ACC112 (cell line): ENCODE measurements at regions not wholly inside any gene's neighbourhood (a gene's known extent, or its start where the extent isn't known, plus 50 kb on each side); places are given as distances from the start of the nearest gene placed in this dataset.
"Not testable (repeated sequence)": the region's sequence is repeated elsewhere in the genome, so short reads cannot be mapped to it uniquely, and the experiment has no call there.

Experiments used
- H2AFZ ChIP-seq: fragments of 200-600 bp; sonication (generic); one replicate; pipeline ENCODE4 v1.6.0; 2017; ENCODE audit warnings: antibody characterized with exemption, low read length; ENCODE audit not compliant: unreplicated experiment
- H3K27ac ChIP-seq: fragments of 200-600 bp; sonication (generic); 2 replicates; pipeline ENCODE4 v1.5.1; 2014; ENCODE audit warnings: low read depth, mild to moderate bottlenecking, antibody characterized with exemption, low read length, moderate library complexity
- H3K27me3 ChIP-seq: fragments of 200-600 bp; sonication (generic); 2 replicates; pipeline ENCODE4 v1.6.1; 2014; ENCODE audit warnings: mild to moderate bottlenecking, antibody characterized with exemption, low read length, moderate library complexity, mixed read lengths; ENCODE audit not compliant: insufficient read depth
- H3K36me3 ChIP-seq: fragments of 200-600 bp; sonication (generic); 2 replicates; pipeline ENCODE4 v1.6.1; 2016; ENCODE audit warnings: mild to moderate bottlenecking, antibody characterized with exemption, low read length, moderate library complexity, mixed read lengths; ENCODE audit not compliant: insufficient read depth
- H3K4me1 ChIP-seq: fragments of 200-600 bp; sonication (generic); one replicate; pipeline ENCODE4 v1.6.1; 2016; ENCODE audit warnings: low read length, mixed read lengths; ENCODE audit not compliant: insufficient read depth, unreplicated experiment, control insufficient read depth
- H3K4me3 ChIP-seq: fragments of 200-600 bp; sonication (generic); 2 replicates; pipeline ENCODE4 v1.5.1; 2014; ENCODE audit warnings: mild to moderate bottlenecking, low read depth, low read length
- H3K79me2 ChIP-seq: fragments of 200-600 bp; sonication (generic); one replicate; pipeline ENCODE4 v1.6.0; 2016; ENCODE audit warnings: low read length; ENCODE audit not compliant: control insufficient read depth, unreplicated experiment, insufficient read depth

GRCh38 chr6:141460245-141460644 lies 672.5 kb upstream of the GJE1 start:
- not testable (repeated sequence) for H3K36me3 ChIP-seq, H3K27me3 ChIP-seq, H2AFZ ChIP-seq, H3K4me3 ChIP-seq, H3K27ac ChIP-seq, H3K79me2 ChIP-seq
- H3K4me1 ChIP-seq, result peaks cover 21% of the 10 kb centered on the region

- H3K4me1 ChIP-seq, H3K79me2 ChIP-seq, H3K4me3 ChIP-seq, H2AFZ ChIP-seq, H3K36me3 ChIP-seq, H3K27me3 ChIP-seq, H3K27ac ChIP-seq: not testable (repeated sequence)
These were observed 674.7 kb upstream of the GJE1 start for GRCh38 chr6:141457984-141458383.

GRCh38 chr6:141452354-141452686 lies 680.4 kb upstream of the GJE1 start:
- Histone ChIP-seq H3K27me3 (no peaks in the 10 kb centered on the region), H3K4me3 (0 out of 2 replicates have a peak overlapping the region, but pooled peaks have one; percentile 7), H2AFZ (peak overlapping the region; percentile 23), H3K36me3 (no peaks in the 10 kb centered on the region), H3K27ac (peak overlapping the region; percentile 94), H3K79me2 (no peaks in the 10 kb centered on the region), H3K4me1 (peaks cover 29% of the 10 kb centered on the region)

- H3K27me3 ChIP-seq, result no peaks in the 10 kb centered on the region
- peaks cover 29% of the 10 kb centered on the region for H3K4me1 ChIP-seq
- H3K27ac ChIP-seq, result peak overlapping the region; percentile 94
- peak overlapping the region; percentile 22; the same call in 1 of the 2 replicates for H3K4me3 ChIP-seq
- peak overlapping the region; percentile 23 for H2AFZ ChIP-seq
- no peaks in the 10 kb centered on the region for H3K36me3 ChIP-seq
- H3K79me2 ChIP-seq, result no peaks in the 10 kb centered on the region
These were observed 681.0 kb upstream of the GJE1 start for GRCh38 chr6:141451511-141452353.

- peaks cover 29% of the 10 kb centered on the region for H3K4me1 ChIP-seq
- peak overlapping the region; percentile 94 for H3K27ac ChIP-seq
- no peaks in the 10 kb centered on the region for H3K27me3 ChIP-seq
- no peaks in the 10 kb centered on the region for H3K79me2 ChIP-seq
- no peak overlapping the region for H2AFZ ChIP-seq
- H3K4me3 ChIP-seq, result 0 out of 2 replicates have a peak overlapping the region, but pooled peaks have one; percentile 22
- no peaks in the 10 kb centered on the region for H3K36me3 ChIP-seq
These were observed 681.6 kb upstream of the GJE1 start for GRCh38 chr6:141451181-141451510.

GRCh38 chr6:141445928-141446628 lies 686.6 kb upstream of the GJE1 start:
- Histone ChIP-seq H2AFZ (no peak overlapping the region), H3K27me3 (no peaks in the 10 kb centered on the region), H3K4me3 (no peak overlapping the region), H3K4me1 (peaks cover 14% of the 10 kb centered on the region), H3K36me3 (no peaks in the 10 kb centered on the region), H3K27ac (no peak overlapping the region), H3K79me2 (no peaks in the 10 kb centered on the region)

- Histone ChIP-seq H3K27ac (no peak overlapping the region), H3K4me1 (peaks cover 5% of the 10 kb centered on the region), H3K79me2 (no peaks in the 10 kb centered on the region), H3K4me3 (no peak overlapping the region), H3K36me3 (no peaks in the 10 kb centered on the region), H2AFZ (no peak overlapping the region), H3K27me3 (no peaks in the 10 kb centered on the region)
These were observed 688.9 kb upstream of the GJE1 start for GRCh38 chr6:141443668-141444289.

- Histone ChIP-seq H3K79me2 (no peaks in the 10 kb centered on the region), H3K27me3 (no peaks in the 10 kb centered on the region), H3K36me3 (no peaks in the 10 kb centered on the region; the same call in 1 of the 2 replicates), H3K4me1 (peaks cover 5% of the 10 kb centered on the region), H2AFZ (no peak overlapping the region), H3K27ac (no peak overlapping the region), H3K4me3 (no peak overlapping the region)
These were observed 689.7 kb upstream of the GJE1 start for GRCh38 chr6:141443032-141443431.

- H2AFZ ChIP-seq, result no peak overlapping the region
- no peak overlapping the region for H3K27ac ChIP-seq
- H3K79me2 ChIP-seq, result no peaks in the 10 kb centered on the region
- no peak overlapping the region for H3K4me3 ChIP-seq
- H3K4me1 ChIP-seq, result peaks cover 5% of the 10 kb centered on the region
- no peaks in the 10 kb centered on the region; the same call in 1 of the 2 replicates for H3K36me3 ChIP-seq
- H3K27me3 ChIP-seq, result no peaks in the 10 kb centered on the region
These were observed 693.2 kb upstream of the GJE1 start for GRCh38 chr6:141439513-141439912.

GRCh38 chr6:141437685-141438084 lies 695.0 kb upstream of the GJE1 start:
- H3K79me2 ChIP-seq, result no peaks in the 10 kb centered on the region
- no peak overlapping the region for H3K4me3 ChIP-seq
- H2AFZ ChIP-seq, result no peak overlapping the region
- no peaks in the 10 kb centered on the region; the same call in 1 of the 2 replicates for H3K36me3 ChIP-seq
- H3K27me3 ChIP-seq, result no peaks in the 10 kb centered on the region
- H3K27ac ChIP-seq, result no peak overlapping the region
- H3K4me1 ChIP-seq, result peaks cover 5% of the 10 kb centered on the region
